GM21619 (cell line): ENCODE measurements at regions not wholly inside any gene's neighbourhood (a gene's known extent, or its start where the extent isn't known, plus 50 kb on each side); places are given as distances from the start of the nearest gene placed in this dataset.

Experiments used
- ATAC-seq: cut with Tn5 transposase; IDR thresholded peaks from one replicate; pipeline ENCODE4 v1.9.1; 2021; ENCODE audit not compliant: unreplicated experiment

- no peak for ATAC-seq
Observed at GRCh38 chr12:42696406-42697149, 107.0 kb upstream of the PRICKLE1 start.

GRCh38 chr12:42695490-42695995 lies 106.0 kb upstream of the PRICKLE1 start:
- ATAC-seq, result no peak

GRCh38 chr12:42692749-42693148 lies 103.2 kb upstream of the PRICKLE1 start:
- ATAC-seq, result no peak

- no peak for ATAC-seq
Observed at GRCh38 chr12:42691991-42692557, 102.5 kb upstream of the PRICKLE1 start.

GRCh38 chr12:42690264-42690663 lies 100.7 kb upstream of the PRICKLE1 start:
- no peak for ATAC-seq

- no peak for ATAC-seq
Observed at GRCh38 chr12:42689699-42690098, 100.2 kb upstream of the PRICKLE1 start.

- ATAC-seq, result no peak
Observed at GRCh38 chr12:42686514-42687172, 97.1 kb upstream of the PRICKLE1 start.

GRCh38 chr12:42684802-42685071 lies 95.2 kb upstream of the PRICKLE1 start:
- no peak for ATAC-seq

- no peak for ATAC-seq
Observed at GRCh38 chr12:42683933-42684801, 94.6 kb upstream of the PRICKLE1 start.

GRCh38 chr12:42683266-42683665 lies 93.7 kb upstream of the PRICKLE1 start:
- no peak for ATAC-seq

- ATAC-seq, result no peak
Observed at GRCh38 chr12:42679466-42679865, 89.9 kb upstream of the PRICKLE1 start.

- ATAC-seq, result no peak
Observed at GRCh38 chr12:42677461-42677860, 87.9 kb upstream of the PRICKLE1 start.

GRCh38 chr12:42673535-42673934 lies 84.0 kb upstream of the PRICKLE1 start:
- ATAC-seq, result no peak

- ATAC-seq, result no peak
Observed at GRCh38 chr12:42670719-42671118, 81.2 kb upstream of the PRICKLE1 start.

- ATAC-seq, result no peak
Observed at GRCh38 chr12:42669553-42669952, 80.0 kb upstream of the PRICKLE1 start.

GRCh38 chr12:42666671-42667243 lies 77.2 kb upstream of the PRICKLE1 start:
- no peak for ATAC-seq

GRCh38 chr12:42663621-42664020 lies 74.1 kb upstream of the PRICKLE1 start:
- ATAC-seq, result no peak

- ATAC-seq, result no peak
Observed at GRCh38 chr12:42660968-42661937, 71.7 kb upstream of the PRICKLE1 start.

GRCh38 chr12:42660117-42660516 lies 70.6 kb upstream of the PRICKLE1 start:
- ATAC-seq, result no peak

- ATAC-seq, result no peak
Observed at GRCh38 chr12:42652048-42652447, 62.5 kb upstream of the PRICKLE1 start.
